ENCODE measurements at regions not wholly inside any gene's neighbourhood (a gene's known extent, or its start where the extent isn't known, plus 50 kb on each side); places are given as distances from the start of the nearest gene placed in this dataset.

GRCh38 chr20:39799366-39799965 lies 837.3 kb downstream of the DHX35 start:
- no peak for DNase-seq

GRCh38 chr20:39795401-39796272 lies 833.5 kb downstream of the DHX35 start:
- DNase-seq, result no peak

- DNase-seq, result no peak
Observed at GRCh38 chr20:39792334-39792733, 830.2 kb downstream of the DHX35 start.

GRCh38 chr20:39789411-39789810 lies 827.3 kb downstream of the DHX35 start:
- DNase-seq, result no peak

- DNase-seq, result no peak
Observed at GRCh38 chr20:39785252-39785917, 823.2 kb downstream of the DHX35 start.

- DNase-seq, result no peak
Observed at GRCh38 chr20:39784693-39785092, 822.5 kb downstream of the DHX35 start.

GRCh38 chr20:39778847-39779604 lies 816.9 kb downstream of the DHX35 start:
- DNase-seq, result no peak

GRCh38 chr20:39778431-39778830 lies 816.3 kb downstream of the DHX35 start:
- no peak for DNase-seq

GRCh38 chr20:39777610-39778009 lies 815.5 kb downstream of the DHX35 start:
- no peak for DNase-seq

- no peak for DNase-seq
Observed at GRCh38 chr20:39775110-39775509, 813.0 kb downstream of the DHX35 start.

GRCh38 chr20:39773380-39774000 lies 811.3 kb downstream of the DHX35 start:
- no peak for DNase-seq

- no peak for DNase-seq
Observed at GRCh38 chr20:39767352-39767751, 805.2 kb downstream of the DHX35 start.

GRCh38 chr20:39766333-39766732 lies 804.2 kb downstream of the DHX35 start:
- no peak for DNase-seq

- DNase-seq, result no peak
Observed at GRCh38 chr20:39762716-39763115, 800.6 kb downstream of the DHX35 start.

GRCh38 chr20:39758876-39759275 lies 796.7 kb downstream of the DHX35 start:
- DNase-seq, result no peak

GRCh38 chr20:39756828-39757227 lies 794.7 kb downstream of the DHX35 start:
- no peak for DNase-seq

- no peak for DNase-seq
Observed at GRCh38 chr20:39756369-39756768, 794.2 kb downstream of the DHX35 start.

GRCh38 chr20:39752262-39752876 lies 790.2 kb downstream of the DHX35 start:
- no peak for DNase-seq

- no peak for DNase-seq
Observed at GRCh38 chr20:39751557-39752137, 789.5 kb downstream of the DHX35 start.

GRCh38 chr20:39745380-39745779 lies 783.2 kb downstream of the DHX35 start:
- DNase-seq, result no peak

GRCh38 chr20:39738651-39739050 lies 776.5 kb downstream of the DHX35 start:
- DNase-seq, result no peak
